ENCODE measurements at regions not wholly inside any gene's neighbourhood (a gene's known extent, or its start where the extent isn't known, plus 50 kb on each side); places are given as distances from the start of the nearest gene placed in this dataset.

DNA sequence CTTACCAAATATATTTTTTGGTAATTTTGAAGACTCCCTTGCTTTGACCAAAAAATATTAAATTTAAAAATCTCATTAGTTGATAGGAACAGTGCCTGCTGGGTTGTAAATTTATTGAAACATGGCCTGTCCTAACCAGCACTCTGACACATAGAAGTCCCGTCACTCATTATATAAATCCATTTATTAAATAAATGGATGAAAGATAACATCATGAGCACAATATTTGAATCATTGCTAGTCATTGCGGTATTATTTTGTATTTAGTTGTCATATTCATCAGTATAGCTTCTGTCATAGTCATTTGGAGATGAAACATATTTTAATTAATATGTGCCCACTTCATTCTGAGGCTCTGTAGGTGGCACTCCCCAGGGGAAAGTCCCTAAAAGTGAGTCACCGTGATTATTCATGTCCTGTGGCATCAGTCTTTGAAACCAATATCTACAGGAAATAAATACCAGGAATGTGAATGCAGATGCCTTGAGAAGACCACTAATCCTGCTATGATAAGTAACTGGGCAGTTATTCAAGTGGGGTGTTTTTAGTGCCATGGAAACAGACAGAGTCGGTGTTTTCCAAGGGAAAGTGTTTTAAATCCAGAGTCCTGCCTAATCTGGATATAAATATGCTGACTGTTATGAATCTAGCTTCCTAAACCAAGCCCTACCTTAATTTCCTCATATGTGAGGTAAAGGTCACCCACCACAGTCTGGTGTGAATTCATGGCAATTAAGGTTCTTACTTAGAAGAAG, 302.0 kb downstream of the DUSP10 start:
- Histone ChIP-seq H3K4me1 (ENCODE audit: control insufficient read depth, insufficient read depth, low read length) (peaks cover 9% of the 10 kb centered on the region), H3K36me3 (ENCODE audit: control insufficient read depth, insufficient read depth, low read length) (no peaks in the 10 kb centered on the region), H3K27me3 (ENCODE audit: control insufficient read depth, insufficient read depth, low read length, poor library complexity, severe bottlenecking) (no peaks in the 10 kb centered on the region), H3K4me3 (ENCODE audit: insufficient read depth, low read depth, low read length) (no peak overlapping the region), H3K9me3 (ENCODE audit: control insufficient read depth, low read length) (no peaks in the 10 kb centered on the region), H3K27ac (ENCODE audit: insufficient read depth, low read depth, low read length, poor library complexity, severe bottlenecking) (no peak overlapping the region)
- WGBS, 2 experiments, result 64 to 85% methylated on average over 2 to 3 of the region's 4 CpGs

GRCh38 chr1:221440658-221441057, 301.2 kb downstream of the DUSP10 start:
- Histone ChIP-seq H3K36me3 (ENCODE audit: control insufficient read depth, insufficient read depth, low read length) (no peaks in the 10 kb centered on the region), H3K4me1 (ENCODE audit: control insufficient read depth, insufficient read depth, low read length) (peaks cover 9% of the 10 kb centered on the region), H3K4me3 (ENCODE audit: insufficient read depth, low read depth, low read length) (no peak overlapping the region), H3K9me3 (ENCODE audit: control insufficient read depth, low read length) (no peaks in the 10 kb centered on the region), H3K27ac (ENCODE audit: insufficient read depth, low read depth, low read length, poor library complexity, severe bottlenecking) (no peak overlapping the region), H3K27me3 (ENCODE audit: control insufficient read depth, insufficient read depth, low read length, poor library complexity, severe bottlenecking) (no peaks in the 10 kb centered on the region)
- WGBS, 2 experiments, result 81 to 84% methylated on average over 5 of the region's 5 CpGs

DNA sequence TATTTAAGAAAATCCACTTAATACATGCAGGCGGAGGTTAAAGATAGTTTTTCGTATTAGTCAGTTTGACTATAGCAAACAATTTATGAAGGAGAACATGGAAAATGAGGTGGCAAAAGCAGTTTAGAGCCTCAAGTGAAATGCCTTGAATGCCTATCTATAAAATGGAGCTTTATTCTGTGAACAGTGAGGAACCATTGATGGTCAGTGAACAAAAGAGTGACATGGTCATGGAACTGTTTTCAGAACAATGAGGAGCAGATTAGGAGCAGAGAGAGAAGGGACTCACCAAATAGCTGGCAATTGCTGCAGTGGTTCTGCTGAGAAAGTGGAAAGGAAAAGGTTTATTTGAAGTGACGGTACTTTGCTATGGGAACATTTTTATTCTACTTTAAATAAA, 299.8 kb downstream of the DUSP10 start:
- 82 to 85% methylated on average over 2 of the region's 3 CpGs for WGBS, 2 experiments
- Histone ChIP-seq H3K4me1 (ENCODE audit: control insufficient read depth, insufficient read depth, low read length) (peaks cover 9% of the 10 kb centered on the region), H3K27ac (ENCODE audit: insufficient read depth, low read depth, low read length, poor library complexity, severe bottlenecking) (no peak overlapping the region), H3K4me3 (ENCODE audit: insufficient read depth, low read depth, low read length) (no peak overlapping the region), H3K27me3 (ENCODE audit: control insufficient read depth, insufficient read depth, low read length, poor library complexity, severe bottlenecking) (no peaks in the 10 kb centered on the region), H3K9me3 (ENCODE audit: control insufficient read depth, low read length) (no peaks in the 10 kb centered on the region), H3K36me3 (ENCODE audit: control insufficient read depth, insufficient read depth, low read length) (no peaks in the 10 kb centered on the region)

GRCh38 chr1:221444346-221444745, 297.5 kb downstream of the DUSP10 start:
- Histone ChIP-seq H3K4me3 (ENCODE audit: insufficient read depth, low read depth, low read length) (no peak overlapping the region), H3K27me3 (ENCODE audit: control insufficient read depth, insufficient read depth, low read length, poor library complexity, severe bottlenecking) (no peaks in the 10 kb centered on the region), H3K36me3 (ENCODE audit: control insufficient read depth, insufficient read depth, low read length) (no peaks in the 10 kb centered on the region), H3K4me1 (ENCODE audit: control insufficient read depth, insufficient read depth, low read length) (peaks cover 9% of the 10 kb centered on the region), H3K27ac (ENCODE audit: insufficient read depth, low read depth, low read length, poor library complexity, severe bottlenecking) (no peak overlapping the region), H3K9me3 (ENCODE audit: control insufficient read depth, low read length) (no peaks in the 10 kb centered on the region)
- 95 to 97% methylated on average over 6 of the region's 6 CpGs for WGBS, 2 experiments

GRCh38 chr1:221448585-221449175, 293.2 kb downstream of the DUSP10 start:
- 94 to 95% methylated on average over 7 of the region's 7 CpGs for WGBS, 2 experiments
- Histone ChIP-seq H3K36me3 (ENCODE audit: control insufficient read depth, insufficient read depth, low read length) (no peaks in the 10 kb centered on the region), H3K9me3 (ENCODE audit: control insufficient read depth, low read length) (no peaks in the 10 kb centered on the region), H3K4me3 (ENCODE audit: insufficient read depth, low read depth, low read length) (no peak overlapping the region), H3K27me3 (ENCODE audit: control insufficient read depth, insufficient read depth, low read length, poor library complexity, severe bottlenecking) (no peaks in the 10 kb centered on the region), H3K27ac (ENCODE audit: insufficient read depth, low read depth, low read length, poor library complexity, severe bottlenecking) (no peak overlapping the region), H3K4me1 (ENCODE audit: control insufficient read depth, insufficient read depth, low read length) (no peaks in the 10 kb centered on the region)

- no peaks in the 10 kb centered on the region for H3K9me3 ChIP-seq (ENCODE audit: control insufficient read depth, low read length)
- no peaks in the 10 kb centered on the region for H3K36me3 ChIP-seq (ENCODE audit: control insufficient read depth, insufficient read depth, low read length)
- H3K4me1 ChIP-seq (ENCODE audit: control insufficient read depth, insufficient read depth, low read length), result no peaks in the 10 kb centered on the region
- 82 to 97% methylated on average over 2 of the region's 2 CpGs for WGBS, 2 experiments
- H3K27me3 ChIP-seq (ENCODE audit: control insufficient read depth, insufficient read depth, low read length, poor library complexity, severe bottlenecking), result no peaks in the 10 kb centered on the region
- no peak overlapping the region for H3K4me3 ChIP-seq (ENCODE audit: insufficient read depth, low read depth, low read length)
- H3K27ac ChIP-seq (ENCODE audit: insufficient read depth, low read depth, low read length, poor library complexity, severe bottlenecking), result no peak overlapping the region
These were observed 292.7 kb downstream of the DUSP10 start for GRCh38 chr1:221449194-221449593.

DNA sequence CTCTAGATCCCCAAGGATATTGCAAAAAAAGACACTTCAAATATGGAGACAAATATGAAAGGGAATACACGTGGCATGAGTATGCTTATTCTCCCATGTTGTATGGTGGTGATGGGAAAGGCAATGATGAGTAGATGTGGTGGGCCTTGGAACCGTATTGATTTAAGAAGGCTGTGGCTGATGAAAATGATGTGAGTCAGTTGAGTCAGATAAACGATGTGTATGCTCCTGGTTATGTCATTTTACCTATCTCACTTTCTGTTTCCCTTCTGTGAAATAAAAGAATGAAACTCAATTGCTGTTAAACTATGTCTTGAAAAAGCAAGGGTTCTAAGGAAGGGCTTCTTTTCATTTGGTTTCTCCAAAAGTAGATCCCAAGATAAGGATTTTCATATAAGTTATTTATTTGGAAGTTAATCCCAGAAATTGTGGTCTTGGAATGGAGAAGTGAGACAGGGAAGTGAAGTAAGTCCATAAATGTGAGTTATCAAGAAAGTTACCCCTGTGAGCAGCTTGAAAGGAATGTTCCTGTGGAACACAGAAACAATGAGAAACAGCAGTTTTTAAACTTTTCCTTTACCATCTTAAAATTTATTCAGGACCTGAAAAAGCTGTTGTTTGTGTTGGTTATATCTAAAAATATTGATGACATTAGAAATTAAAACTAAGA, 292.0 kb downstream of the DUSP10 start:
- 94 to 97% methylated on average over 3 of the region's 3 CpGs for WGBS, 2 experiments
- Histone ChIP-seq H3K9me3 (ENCODE audit: control insufficient read depth, low read length) (no peaks in the 10 kb centered on the region), H3K36me3 (ENCODE audit: control insufficient read depth, insufficient read depth, low read length) (no peaks in the 10 kb centered on the region), H3K27me3 (ENCODE audit: control insufficient read depth, insufficient read depth, low read length, poor library complexity, severe bottlenecking) (no peaks in the 10 kb centered on the region), H3K4me1 (ENCODE audit: control insufficient read depth, insufficient read depth, low read length) (no peaks in the 10 kb centered on the region), H3K27ac (ENCODE audit: insufficient read depth, low read depth, low read length, poor library complexity, severe bottlenecking) (no peak overlapping the region), H3K4me3 (ENCODE audit: insufficient read depth, low read depth, low read length) (no peak overlapping the region)

DNA sequence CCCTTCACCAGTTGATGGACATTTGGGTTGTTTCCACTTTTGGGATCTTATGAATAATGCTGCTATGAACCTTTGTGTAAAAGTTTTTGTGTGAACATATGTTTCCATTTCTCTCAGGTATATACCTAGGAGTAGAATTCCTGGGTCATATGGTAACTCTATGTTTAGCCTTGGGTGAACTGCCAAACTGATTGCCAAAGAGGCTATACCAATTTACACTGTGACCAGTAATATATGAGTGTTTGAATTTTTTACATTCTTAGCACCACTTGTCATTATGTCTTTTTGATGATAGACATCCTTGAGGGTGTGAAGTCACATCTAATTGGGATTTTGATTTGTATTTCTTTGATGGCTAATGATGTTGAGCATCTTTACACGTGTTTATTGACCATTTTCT, 290.1 kb downstream of the DUSP10 start:
- H3K4me3 ChIP-seq (ENCODE audit: insufficient read depth, low read depth, low read length), result no peak overlapping the region
- no peaks in the 10 kb centered on the region for H3K9me3 ChIP-seq (ENCODE audit: control insufficient read depth, low read length)
- no peaks in the 10 kb centered on the region for H3K36me3 ChIP-seq (ENCODE audit: control insufficient read depth, insufficient read depth, low read length)
- H3K27me3 ChIP-seq (ENCODE audit: control insufficient read depth, insufficient read depth, low read length, poor library complexity, severe bottlenecking), result no peaks in the 10 kb centered on the region
- H3K27ac ChIP-seq (ENCODE audit: insufficient read depth, low read depth, low read length, poor library complexity, severe bottlenecking), result no peak overlapping the region
- 88 to 100% methylated on average over 1 of the region's 1 CpG for WGBS, 2 experiments
- H3K4me1 ChIP-seq (ENCODE audit: control insufficient read depth, insufficient read depth, low read length), result no peaks in the 10 kb centered on the region

- H3K4me1 ChIP-seq (ENCODE audit: control insufficient read depth, insufficient read depth, low read length), result no peaks in the 10 kb centered on the region
- H3K27ac ChIP-seq (ENCODE audit: insufficient read depth, low read depth, low read length, poor library complexity, severe bottlenecking), result no peak overlapping the region
- H3K4me3 ChIP-seq (ENCODE audit: insufficient read depth, low read depth, low read length), result no peak overlapping the region
- H3K36me3 ChIP-seq (ENCODE audit: control insufficient read depth, insufficient read depth, low read length), result no peaks in the 10 kb centered on the region
- WGBS, 2 experiments, result 83 to 96% methylated on average over 2 of the region's 2 CpGs
- H3K9me3 ChIP-seq (ENCODE audit: control insufficient read depth, low read length), result no peaks in the 10 kb centered on the region
- no peaks in the 10 kb centered on the region for H3K27me3 ChIP-seq (ENCODE audit: control insufficient read depth, insufficient read depth, low read length, poor library complexity, severe bottlenecking)
These were observed 287.8 kb downstream of the DUSP10 start for GRCh38 chr1:221454096-221454495.

DNA sequence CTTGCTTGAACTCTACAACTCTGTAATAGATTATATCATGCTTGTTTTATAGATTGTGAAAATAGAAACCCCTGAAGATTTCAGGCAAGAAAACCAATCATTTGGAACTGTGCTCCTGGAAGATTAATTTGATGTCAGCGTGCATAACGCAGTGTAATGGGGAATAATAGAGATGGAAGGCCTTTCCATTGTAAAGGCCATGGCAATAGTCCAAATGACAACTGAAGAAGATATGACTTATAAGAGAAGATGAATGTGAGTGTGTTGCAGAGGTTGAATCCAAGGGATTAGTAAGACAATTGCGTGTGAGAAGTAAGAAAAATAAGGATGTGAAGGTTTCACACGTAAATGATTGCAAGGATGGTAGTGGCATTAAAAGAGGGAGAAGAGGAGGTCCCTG, 285.0 kb downstream of the DUSP10 start:
- 92 to 95% methylated on average over 4 of the region's 4 CpGs for WGBS, 2 experiments
- Histone ChIP-seq H3K4me3 (ENCODE audit: insufficient read depth, low read depth, low read length) (no peak overlapping the region), H3K4me1 (ENCODE audit: control insufficient read depth, insufficient read depth, low read length) (no peaks in the 10 kb centered on the region), H3K36me3 (ENCODE audit: control insufficient read depth, insufficient read depth, low read length) (no peaks in the 10 kb centered on the region), H3K9me3 (ENCODE audit: control insufficient read depth, low read length) (no peaks in the 10 kb centered on the region), H3K27ac (ENCODE audit: insufficient read depth, low read depth, low read length, poor library complexity, severe bottlenecking) (no peak overlapping the region), H3K27me3 (ENCODE audit: control insufficient read depth, insufficient read depth, low read length, poor library complexity, severe bottlenecking) (no peaks in the 10 kb centered on the region)
